Suprapubic skin (tissue), 4 donors: ENCODE measurements at regions not wholly inside any gene's neighbourhood (a gene's known extent, or its start where the extent isn't known, plus 50 kb on each side); places are given as distances from the start of the nearest gene placed in this dataset.

Source experiments
- DNase-seq, 2 donors: peaks; one replicate each; pipeline ENCODE4 v3.0.0-alpha.2; 2019; ENCODE audit warnings: low spot score in 2 of 2
- H3K27ac ChIP-seq: fragments of 200-600 bp; sonication (generic); one replicate; pipeline ENCODE4 v1.5.1; 2019
- H3K27me3 ChIP-seq: fragments of 200-600 bp; sonication (generic); one replicate; pipeline ENCODE4 v1.5.1; 2019
- H3K36me3 ChIP-seq: fragments of 200-600 bp; sonication (generic); one replicate; pipeline ENCODE4 v1.5.1; 2019
- H3K4me1 ChIP-seq: fragments of 200-600 bp; sonication (generic); one replicate; pipeline ENCODE4 v1.5.1; 2019
- H3K4me3 ChIP-seq: fragments of 200-600 bp; sonication (generic); one replicate; pipeline ENCODE4 v1.5.1; 2019; ENCODE audit warnings: mild to moderate bottlenecking
- H3K9me3 ChIP-seq: fragments of 200-600 bp; sonication (generic); one replicate; pipeline ENCODE4 v1.5.1; 2019
- EP300 ChIP-seq: sonication (generic); formaldehyde crosslinking; IDR thresholded peaks from one replicate; pipeline ENCODE4 v1.6.1; 2017; ENCODE audit warnings: antibody characterized with exemption
- POLR2A ChIP-seq, 2 donors: fragments of 450-650 bp; IDR thresholded peaks; one replicate each; pipeline ENCODE4 v1.6.1; 2017; ENCODE audit warnings: antibody characterized with exemption in 2 of 2, mild to moderate bottlenecking in 2 of 2, moderate library complexity in 2 of 2
- POLR2AphosphoS5 ChIP-seq, 3 donors: sonication (generic); formaldehyde crosslinking; IDR thresholded peaks; one replicate each; pipeline ENCODE4 v1.6.1; 2017; ENCODE audit warnings: antibody characterized with exemption in 3 of 3
- WGBS: methylation state at CpG from one replicate; pipeline ENCODE4 v1.1.5; 2018; 5-methylcytosine and 5-hydroxymethylcytosine counted together
- TF ChIP-seq, protein P1 (sequence below), 2 donors: fragments of 200-600 bp in 1 of 2; fragments of 450-650 bp in 1 of 2; sonication (generic) in 1 of 2; IDR thresholded peaks; one replicate each; pipeline ENCODE4 v1.5.1; 2016 to 2019; ENCODE audit warnings: antibody characterized with exemption in 2 of 2, mild to moderate bottlenecking in 1 of 2, moderate library complexity in 1 of 2

DNA sequence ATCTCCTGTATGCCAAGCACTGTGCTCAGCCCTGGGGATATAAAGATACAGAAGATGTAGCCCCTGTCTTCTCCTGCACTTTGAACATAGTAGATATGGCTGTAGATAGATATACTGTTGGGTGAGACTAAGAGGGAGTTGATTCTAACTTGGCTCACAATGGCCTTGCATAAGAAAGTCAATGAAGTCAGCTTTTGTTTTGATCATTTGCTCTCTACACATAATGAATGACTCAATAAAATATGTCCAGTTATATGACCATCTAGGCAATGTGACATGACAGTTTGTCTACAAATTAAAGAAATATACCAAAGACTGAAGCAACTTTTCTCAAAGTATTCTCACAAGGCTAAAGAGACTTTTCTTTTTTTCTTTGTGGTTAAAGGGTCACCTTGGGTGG is 147.6 kb upstream of the DIPK2B start:
- Histone ChIP-seq H3K27me3 (no peaks in the 10 kb centered on the region), H3K36me3 (no peaks in the 10 kb centered on the region), H3K9me3 (no peaks in the 10 kb centered on the region), H3K4me1 (no peaks in the 10 kb centered on the region), H3K4me3 (no peak overlapping the region), H3K27ac (no peak overlapping the region)
- DNase-seq: no peak
- TF ChIP-seq EP300 (no peak), POLR2AphosphoS5 (IDR thresholded peaks at IDR 0.05) (no peak), POLR2A (IDR thresholded peaks at IDR 0.05) (no peak)
- TF ChIP-seq, protein P1, sequence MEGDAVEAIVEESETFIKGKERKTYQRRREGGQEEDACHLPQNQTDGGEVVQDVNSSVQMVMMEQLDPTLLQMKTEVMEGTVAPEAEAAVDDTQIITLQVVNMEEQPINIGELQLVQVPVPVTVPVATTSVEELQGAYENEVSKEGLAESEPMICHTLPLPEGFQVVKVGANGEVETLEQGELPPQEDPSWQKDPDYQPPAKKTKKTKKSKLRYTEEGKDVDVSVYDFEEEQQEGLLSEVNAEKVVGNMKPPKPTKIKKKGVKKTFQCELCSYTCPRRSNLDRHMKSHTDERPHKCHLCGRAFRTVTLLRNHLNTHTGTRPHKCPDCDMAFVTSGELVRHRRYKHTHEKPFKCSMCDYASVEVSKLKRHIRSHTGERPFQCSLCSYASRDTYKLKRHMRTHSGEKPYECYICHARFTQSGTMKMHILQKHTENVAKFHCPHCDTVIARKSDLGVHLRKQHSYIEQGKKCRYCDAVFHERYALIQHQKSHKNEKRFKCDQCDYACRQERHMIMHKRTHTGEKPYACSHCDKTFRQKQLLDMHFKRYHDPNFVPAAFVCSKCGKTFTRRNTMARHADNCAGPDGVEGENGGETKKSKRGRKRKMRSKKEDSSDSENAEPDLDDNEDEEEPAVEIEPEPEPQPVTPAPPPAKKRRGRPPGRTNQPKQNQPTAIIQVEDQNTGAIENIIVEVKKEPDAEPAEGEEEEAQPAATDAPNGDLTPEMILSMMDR (IDR thresholded peaks at IDR 0.05): no peak

DNA sequence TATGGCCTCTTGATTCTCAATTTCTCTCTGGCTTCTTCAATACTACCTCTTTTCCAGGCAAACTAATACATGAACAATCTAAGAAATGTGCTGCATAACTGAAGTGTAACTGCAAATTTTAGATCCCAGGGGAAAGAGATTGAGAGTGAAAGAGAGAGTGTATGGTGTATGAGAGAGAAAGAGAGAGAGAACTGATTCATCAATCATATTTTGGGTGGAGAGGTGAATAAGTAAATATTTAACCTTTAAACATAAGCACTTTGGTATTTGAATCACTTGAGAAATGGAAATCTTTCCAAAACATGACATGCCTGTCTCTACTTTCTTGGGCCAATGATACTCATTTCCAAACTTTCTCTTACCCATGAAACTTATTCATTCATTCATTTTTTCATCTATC is 147.2 kb upstream of the DIPK2B start:
- Histone ChIP-seq H3K36me3 (no peaks in the 10 kb centered on the region), H3K9me3 (no peaks in the 10 kb centered on the region), H3K4me1 (no peaks in the 10 kb centered on the region), H3K4me3 (no peak overlapping the region), H3K27ac (no peak overlapping the region), H3K27me3 (no peaks in the 10 kb centered on the region)
- no peak for TF ChIP-seq POLR2A (IDR thresholded peaks at IDR 0.05)
- TF ChIP-seq POLR2AphosphoS5 (IDR thresholded peaks at IDR 0.05): no peak
- TF ChIP-seq, protein P1 (IDR thresholded peaks at IDR 0.05): no peak
- TF ChIP-seq EP300: no peak
- DNase-seq: no peak

DNA sequence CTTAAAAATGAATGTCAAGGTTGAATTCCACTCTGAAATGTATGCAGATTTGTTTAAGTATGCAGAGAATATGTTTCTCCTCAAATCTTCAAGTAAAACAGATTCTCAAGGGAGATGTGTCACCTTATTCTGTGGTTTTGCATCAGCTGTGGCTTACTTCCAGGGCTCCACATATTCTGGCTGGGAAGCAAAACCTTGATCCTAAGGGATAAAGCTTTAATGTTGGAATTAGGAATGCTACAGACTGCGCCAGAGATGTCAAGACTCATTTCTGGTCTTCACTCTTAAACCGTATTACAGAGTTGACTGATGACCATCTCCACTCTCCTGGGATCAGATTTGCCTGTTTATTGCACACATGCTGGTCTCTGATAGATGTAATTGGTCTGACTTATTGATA is 143.9 kb upstream of the DIPK2B start:
- H3K4me3 ChIP-seq: no peak overlapping the region
- 77% methylated on average over 2 of the region's 2 CpGs for WGBS
- H3K4me1 ChIP-seq: no peaks in the 10 kb centered on the region
- no peaks in the 10 kb centered on the region for H3K27me3 ChIP-seq
- no peak for TF ChIP-seq EP300
- TF ChIP-seq, protein P1 (IDR thresholded peaks at IDR 0.05): no peak
- no peak for TF ChIP-seq POLR2AphosphoS5 (IDR thresholded peaks at IDR 0.05)
- no peak for TF ChIP-seq POLR2A (IDR thresholded peaks at IDR 0.05)
- no peak overlapping the region for H3K27ac ChIP-seq
- no peak for DNase-seq
- no peaks in the 10 kb centered on the region for H3K36me3 ChIP-seq
- no peaks in the 10 kb centered on the region for H3K9me3 ChIP-seq

DNA sequence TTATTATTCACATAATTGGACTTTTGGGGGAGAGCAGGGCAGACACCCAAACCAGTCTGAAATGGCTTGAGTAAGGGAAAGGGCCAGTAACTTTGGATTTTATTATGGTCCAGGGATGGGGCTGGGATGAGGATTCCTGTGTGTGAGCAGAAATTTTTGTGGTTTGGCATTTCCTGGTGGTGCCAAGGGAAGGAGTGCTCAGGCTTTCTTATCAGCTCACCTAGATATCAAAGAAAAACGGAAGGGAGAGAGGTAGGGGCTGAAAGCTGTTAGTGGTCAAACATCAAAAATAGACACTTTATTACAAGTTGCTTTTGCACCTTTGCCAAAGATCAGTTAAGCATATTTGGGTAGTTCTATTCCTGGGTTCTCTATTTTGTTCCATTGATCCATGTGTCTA is 128.5 kb upstream of the DIPK2B start:
- no peaks in the 10 kb centered on the region for H3K36me3 ChIP-seq
- TF ChIP-seq POLR2A (IDR thresholded peaks at IDR 0.05) (no peak), POLR2AphosphoS5 (IDR thresholded peaks at IDR 0.05) (no peak), EP300 (no peak)
- TF ChIP-seq, protein P1 (IDR thresholded peaks at IDR 0.05): no peak
- H3K4me3 ChIP-seq: no peak overlapping the region
- DNase-seq: no peak
- H3K4me1 ChIP-seq: no peaks in the 10 kb centered on the region
- H3K9me3 ChIP-seq: no peaks in the 10 kb centered on the region
- no peaks in the 10 kb centered on the region for H3K27me3 ChIP-seq
- H3K27ac ChIP-seq: no peak overlapping the region
- WGBS: 63% methylated on average over 1 of the region's 1 CpG

DNA sequence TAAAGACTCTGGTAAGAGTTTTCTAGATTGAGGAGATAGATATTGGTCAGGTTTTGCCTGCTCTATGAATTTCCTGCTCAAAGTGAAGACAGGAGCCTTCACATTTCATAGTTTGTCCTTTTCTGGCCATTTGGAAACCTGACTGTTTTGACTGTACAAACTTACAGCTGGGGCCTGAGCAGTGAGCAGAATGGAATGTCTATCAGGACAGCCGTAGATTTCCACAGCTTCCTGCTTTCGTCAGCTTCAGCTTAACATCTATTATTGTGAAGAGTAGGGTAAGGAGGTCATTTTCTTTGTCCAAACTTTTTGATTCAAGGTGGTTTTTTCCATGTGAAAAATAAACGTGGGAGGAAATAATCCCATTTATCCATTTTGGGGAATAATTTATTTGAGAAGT is 124.3 kb upstream of the DIPK2B start:
- DNase-seq: no peak
- Histone ChIP-seq H3K36me3 (no peaks in the 10 kb centered on the region), H3K4me1 (no peaks in the 10 kb centered on the region), H3K27ac (no peak overlapping the region), H3K9me3 (no peaks in the 10 kb centered on the region), H3K27me3 (no peaks in the 10 kb centered on the region), H3K4me3 (no peak overlapping the region)
- 79% methylated on average over 3 of the region's 3 CpGs for WGBS
- TF ChIP-seq POLR2A (IDR thresholded peaks at IDR 0.05) (no peak), POLR2AphosphoS5 (IDR thresholded peaks at IDR 0.05) (no peak), EP300 (no peak)
- TF ChIP-seq, protein P1 (IDR thresholded peaks at IDR 0.05): no peak
